GM19035 (cell line): ENCODE measurements at regions not wholly inside any gene's neighbourhood (a gene's known extent, or its start where the extent isn't known, plus 50 kb on each side); places are given as distances from the start of the nearest gene placed in this dataset.
"Not testable (repeated sequence)": the region's sequence is repeated elsewhere in the genome, so short reads cannot be mapped to it uniquely, and the experiment has no call there.

Experiments used
- ATAC-seq: cut with Tn5 transposase; IDR thresholded peaks from one replicate; pipeline ENCODE4 v1.9.1; 2021; ENCODE audit not compliant: unreplicated experiment

- ATAC-seq, result peak; percentile 93
Observed at GRCh38 chr5:68070591-68071281, 144.8 kb upstream of the PIK3R1 start.

GRCh38 chr5:68067976-68068603 is 147.5 kb upstream of the PIK3R1 start:
- ATAC-seq, result no peak

- ATAC-seq, result no peak
Observed at GRCh38 chr5:68067291-68067690, 148.3 kb upstream of the PIK3R1 start.

- ATAC-seq, result no peak
Observed at GRCh38 chr5:68066277-68066955, 149.1 kb upstream of the PIK3R1 start.

- ATAC-seq, result not testable (repeated sequence)
Observed at GRCh38 chr5:68065321-68065720, 150.2 kb upstream of the PIK3R1 start.

- no peak for ATAC-seq
Observed at GRCh38 chr5:68060382-68060781, 155.2 kb upstream of the PIK3R1 start.

GRCh38 chr5:68057191-68057590 is 158.4 kb upstream of the PIK3R1 start:
- ATAC-seq, result no peak

GRCh38 chr5:68055686-68056085 is 159.9 kb upstream of the PIK3R1 start:
- no peak for ATAC-seq

GRCh38 chr5:68054638-68055037 is 160.9 kb upstream of the PIK3R1 start:
- no peak for ATAC-seq

GRCh38 chr5:68053202-68053601 is 162.4 kb upstream of the PIK3R1 start:
- ATAC-seq, result no peak

GRCh38 chr5:68049053-68049713 is 166.4 kb upstream of the PIK3R1 start:
- ATAC-seq, result no peak

- ATAC-seq, result no peak
Observed at GRCh38 chr5:68048516-68048915, 167.0 kb upstream of the PIK3R1 start.

- ATAC-seq, result not testable (repeated sequence)
Observed at GRCh38 chr5:68048054-68048453, 167.5 kb upstream of the PIK3R1 start.

GRCh38 chr5:68047035-68047434 is 168.5 kb upstream of the PIK3R1 start:
- ATAC-seq, result no peak

GRCh38 chr5:68046445-68046844 is 169.1 kb upstream of the PIK3R1 start:
- no peak for ATAC-seq

- ATAC-seq, result peak; percentile 92
Observed at GRCh38 chr5:68041293-68041692, 174.3 kb upstream of the PIK3R1 start.

GRCh38 chr5:68037546-68037945 is 178.0 kb upstream of the PIK3R1 start:
- no peak for ATAC-seq

- no peak for ATAC-seq
Observed at GRCh38 chr5:68033961-68034571, 181.5 kb upstream of the PIK3R1 start.

- no peak for ATAC-seq
Observed at GRCh38 chr5:68033029-68033428, 182.5 kb upstream of the PIK3R1 start.

- ATAC-seq, result no peak
Observed at GRCh38 chr5:68032216-68032762, 183.3 kb upstream of the PIK3R1 start.

- ATAC-seq, result no peak
Observed at GRCh38 chr5:68028131-68028727, 187.3 kb upstream of the PIK3R1 start.
